Putamen (tissue), 1 donor: ENCODE measurements at regions not wholly inside any gene's neighbourhood (a gene's known extent, or its start where the extent isn't known, plus 50 kb on each side); places are given as distances from the start of the nearest gene placed in this dataset.

Source experiments
- DNase-seq: peaks from one replicate; pipeline ENCODE4 v3.0.0-alpha.2; 2016; ENCODE audit warnings: low spot score

DNA sequence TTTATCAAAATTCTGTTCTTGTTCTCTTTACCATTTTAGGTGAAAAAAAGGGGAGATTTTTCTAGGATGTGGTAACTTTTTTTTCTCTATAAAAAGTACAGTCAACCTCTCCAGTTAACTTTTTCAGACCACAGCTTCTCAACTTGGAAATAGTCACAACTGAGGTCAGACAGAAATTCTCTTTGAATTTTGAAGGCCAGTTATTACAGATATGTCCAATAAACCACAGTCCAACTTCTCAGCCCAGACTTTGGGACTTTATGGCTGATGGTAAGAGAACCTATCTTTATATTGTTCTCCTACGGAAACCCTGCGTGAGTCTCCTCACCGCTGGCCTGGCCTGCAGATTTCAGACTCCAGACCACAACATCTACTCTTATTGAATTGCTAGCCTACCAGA, 176.7 kb downstream of the DACT1 start:
- DNase-seq, result no peak

DNA sequence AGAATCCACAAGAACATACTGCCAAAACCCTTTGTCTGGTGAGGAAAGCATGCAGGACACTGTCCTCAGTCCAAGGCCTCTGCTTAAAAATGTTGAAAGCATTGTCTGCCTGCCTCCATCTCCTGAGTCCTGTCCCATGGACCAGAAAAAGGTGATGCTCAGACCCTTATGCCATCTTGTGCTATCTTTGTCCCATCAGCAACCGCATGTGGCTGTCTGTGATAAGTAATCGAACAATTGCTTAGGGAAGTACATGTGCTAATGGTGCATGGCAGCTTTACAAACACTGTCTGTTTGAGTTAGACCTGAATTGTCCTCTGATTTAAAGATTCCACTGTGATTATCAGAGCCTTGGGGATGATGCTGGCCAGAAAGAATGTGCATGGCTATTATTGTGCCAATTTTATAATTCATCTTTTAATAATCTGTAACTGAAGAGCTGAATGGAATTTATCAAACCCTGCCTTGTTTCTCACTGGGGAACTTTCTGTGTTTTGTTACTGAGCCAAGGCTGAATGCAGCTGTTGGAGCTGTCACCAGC, 177.5 kb downstream of the DACT1 start:
- peak; percentile 28 for DNase-seq

DNA sequence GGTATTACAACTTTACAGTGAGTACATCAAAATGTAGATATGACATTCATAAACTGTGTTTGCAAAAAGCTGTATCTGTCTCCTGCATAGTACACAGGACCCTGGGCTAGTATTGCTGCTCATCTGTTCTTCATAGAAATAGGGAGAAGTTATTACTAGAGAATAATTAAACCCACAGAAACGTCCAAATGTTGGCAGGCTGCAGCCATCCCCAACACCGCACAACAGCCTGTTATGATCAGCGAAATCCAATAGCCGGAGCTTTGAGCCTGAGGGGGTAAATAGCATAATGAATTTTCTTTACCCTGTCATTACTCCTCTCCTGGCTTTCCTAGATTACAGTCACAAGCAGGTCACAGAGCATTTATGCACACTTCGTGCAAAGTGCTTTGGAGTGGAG, 178.0 kb downstream of the DACT1 start:
- no peak for DNase-seq

DNA sequence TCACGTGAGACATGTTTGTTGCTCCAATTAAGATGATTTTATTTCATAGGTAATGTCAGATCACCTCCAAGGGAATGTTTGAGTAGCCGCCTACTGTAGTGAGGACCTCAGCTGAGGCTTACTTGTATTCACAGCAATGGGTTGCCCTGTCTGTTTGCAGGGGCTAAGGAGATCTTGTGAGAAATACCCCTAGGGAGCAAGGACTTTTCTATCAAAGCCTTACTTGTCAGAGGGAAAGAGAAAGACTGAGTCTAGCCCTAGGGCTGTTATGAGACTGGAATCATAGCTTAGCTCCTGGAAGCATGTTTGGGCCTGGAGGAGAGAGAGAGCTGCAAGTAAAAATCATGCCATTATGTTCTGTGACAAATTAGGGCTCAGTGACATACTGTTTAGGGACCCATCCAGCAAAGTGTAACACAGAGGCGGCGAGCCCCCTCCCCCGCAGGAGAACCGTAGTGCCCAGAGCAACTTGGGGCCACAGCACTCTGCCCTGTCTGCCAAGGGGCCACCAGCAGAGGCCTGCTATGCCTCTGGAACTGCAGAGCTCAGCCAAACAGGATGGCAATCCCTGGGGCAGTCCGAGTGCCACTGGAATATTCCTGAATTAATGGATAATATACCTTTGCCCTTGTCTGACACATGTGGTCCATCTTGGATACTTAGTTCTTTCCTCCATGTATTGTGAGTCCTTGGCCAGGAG, 178.8 kb downstream of the DACT1 start:
- no peak for DNase-seq

DNA sequence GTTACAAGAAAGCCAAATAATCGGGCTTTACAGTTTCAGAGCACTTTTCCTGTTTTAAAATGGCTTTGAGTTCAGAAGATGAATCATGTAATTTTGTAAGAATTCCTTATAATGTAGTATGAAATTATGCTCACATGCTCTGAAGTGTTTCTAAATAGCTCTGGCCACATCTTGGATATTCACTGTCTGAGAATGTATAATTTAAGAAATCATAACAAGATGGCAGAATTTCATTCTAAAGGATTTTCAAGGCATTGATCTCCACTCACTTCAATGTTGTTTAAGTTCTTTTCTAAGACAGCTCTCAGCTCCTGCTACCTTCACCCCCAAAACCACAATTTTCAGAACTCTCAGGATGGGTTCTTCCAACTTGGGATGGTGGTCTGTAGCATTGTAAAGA, 180.1 kb downstream of the DACT1 start:
- no peak for DNase-seq

DNA sequence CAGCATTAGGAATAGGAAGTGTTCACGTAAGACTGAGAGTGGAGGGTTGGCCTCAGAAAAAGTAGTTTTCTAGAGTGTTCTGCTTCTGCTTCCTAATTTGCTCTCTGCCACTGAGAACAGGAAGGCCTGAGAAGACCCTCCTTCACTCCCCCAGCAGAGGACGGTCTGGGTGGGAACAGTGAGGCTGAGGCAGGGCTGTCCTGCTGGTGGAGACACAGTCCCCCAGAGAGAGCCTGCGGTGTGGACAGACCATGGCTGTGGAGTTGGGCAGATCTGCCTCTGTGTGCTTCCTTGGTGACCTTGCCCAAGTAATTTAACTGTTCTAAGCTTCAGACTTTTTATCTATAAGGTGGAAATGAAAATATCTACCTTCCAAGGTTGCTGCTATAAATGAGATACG, 182.3 kb downstream of the DACT1 start:
- no peak for DNase-seq

DNA sequence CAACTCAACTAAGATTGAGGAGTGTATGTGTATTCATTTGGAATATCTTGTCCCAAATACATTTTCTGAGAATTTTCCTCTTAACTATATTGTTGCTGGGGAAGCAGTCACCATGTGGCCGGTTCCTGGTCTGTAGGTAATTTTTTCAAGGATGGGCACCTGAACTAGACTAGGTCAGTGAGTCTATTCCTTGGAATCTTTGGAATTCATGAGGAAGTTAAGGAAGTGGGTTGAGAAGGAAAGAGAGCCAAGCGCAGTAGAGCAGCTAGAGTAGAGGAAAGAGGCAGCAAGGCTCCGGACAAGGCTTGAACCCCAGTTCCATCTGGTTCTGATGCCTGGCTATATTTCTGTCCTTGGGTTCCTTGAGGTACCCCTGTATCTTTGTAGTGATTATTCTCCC, 183.7 kb downstream of the DACT1 start:
- DNase-seq, result no peak

DNA sequence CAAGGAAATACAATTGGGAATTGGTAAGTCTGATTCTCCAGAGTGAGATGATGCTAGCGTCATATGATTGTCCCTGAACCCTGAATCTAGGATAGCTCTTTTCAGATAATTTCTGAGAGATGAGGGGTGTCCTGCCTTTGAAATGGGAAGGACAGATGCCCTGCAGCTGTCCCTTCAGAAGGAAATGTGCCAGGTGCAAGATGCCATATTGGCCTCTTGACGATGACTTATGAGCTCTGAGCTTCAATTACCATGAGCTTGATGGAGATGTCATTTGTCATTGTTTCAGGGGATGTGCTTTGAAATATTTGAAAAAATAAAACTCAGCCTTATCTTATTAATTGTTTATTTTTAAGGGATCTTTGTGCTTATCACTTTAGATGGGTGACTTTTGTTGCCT, 185.1 kb downstream of the DACT1 start:
- DNase-seq, result no peak

DNA sequence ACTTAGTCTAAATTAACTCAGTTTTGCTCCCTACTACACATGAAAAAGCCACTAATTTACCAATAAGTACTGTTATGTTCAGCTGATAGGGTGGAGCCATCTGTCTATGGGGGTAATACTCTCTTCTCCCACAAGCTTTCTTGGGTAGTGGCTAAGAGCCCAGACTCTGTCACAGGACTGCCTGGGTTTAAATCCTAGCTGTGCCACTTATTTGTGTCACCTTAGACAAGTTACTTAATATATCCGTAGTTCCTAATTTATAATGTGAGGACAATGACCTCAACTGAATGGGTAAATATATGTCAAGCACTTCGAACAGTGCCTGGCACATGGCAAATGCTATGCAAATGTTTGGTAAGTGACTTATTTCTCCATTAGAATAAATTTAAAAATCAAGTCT, 185.6 kb downstream of the DACT1 start:
- no peak for DNase-seq

DNA sequence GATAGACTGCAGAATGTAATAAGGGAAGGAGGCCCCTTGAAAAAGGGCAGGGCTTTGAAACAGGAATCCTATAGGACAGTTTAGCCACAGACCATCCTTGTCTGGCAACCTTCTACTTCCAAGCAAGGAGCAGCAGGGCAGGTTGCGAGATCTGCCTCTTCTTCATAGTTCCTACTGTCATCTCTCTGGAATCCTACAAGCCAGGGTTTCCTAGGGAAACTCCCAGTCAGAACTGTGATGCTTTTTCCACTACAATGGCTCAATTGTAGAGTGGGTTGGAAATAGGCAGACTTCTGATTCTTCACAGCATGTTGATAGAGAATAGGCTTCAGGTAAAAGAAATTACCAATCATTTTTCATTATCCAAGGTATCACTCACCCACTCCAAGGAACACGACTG, 186.3 kb downstream of the DACT1 start:
- DNase-seq, result no peak

DNA sequence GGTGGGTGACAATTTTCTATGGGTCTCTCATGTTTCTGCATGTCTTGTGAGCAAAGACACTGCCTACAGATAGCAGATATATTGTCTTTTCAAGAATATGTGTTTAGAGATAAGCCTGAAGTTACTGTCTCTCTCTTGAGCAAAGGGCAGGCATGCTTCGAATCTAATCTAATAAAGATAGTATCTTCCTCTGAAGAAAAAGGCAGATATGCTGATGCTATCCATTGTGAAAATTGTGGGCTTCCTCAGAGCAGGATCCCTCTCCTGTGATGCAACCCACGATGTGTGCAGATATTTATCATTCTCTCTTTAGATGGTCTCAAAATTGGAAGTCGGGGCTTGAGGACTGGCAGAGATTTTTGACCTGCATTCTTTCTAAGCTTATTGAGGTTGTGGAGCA, 187.0 kb downstream of the DACT1 start:
- no peak for DNase-seq

DNA sequence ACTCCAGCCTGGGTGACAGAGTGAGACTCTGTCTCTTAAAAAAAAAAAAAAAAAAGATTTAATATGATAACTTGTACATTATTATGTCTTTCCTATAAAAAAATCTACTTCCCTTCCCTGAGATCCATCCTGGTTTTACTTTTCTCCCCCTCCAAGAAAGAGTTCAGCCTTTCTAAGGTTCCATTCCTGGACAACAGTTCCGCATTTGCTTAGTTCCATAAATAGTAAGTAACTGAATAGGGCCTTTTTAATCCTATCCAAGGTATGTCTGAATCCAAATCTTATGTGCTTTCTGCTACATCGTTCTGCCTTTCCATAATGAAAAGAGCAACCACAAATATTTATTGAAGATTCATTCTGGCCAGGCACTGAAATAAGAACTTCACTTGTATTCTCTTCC, 187.8 kb downstream of the DACT1 start:
- no peak for DNase-seq

DNA sequence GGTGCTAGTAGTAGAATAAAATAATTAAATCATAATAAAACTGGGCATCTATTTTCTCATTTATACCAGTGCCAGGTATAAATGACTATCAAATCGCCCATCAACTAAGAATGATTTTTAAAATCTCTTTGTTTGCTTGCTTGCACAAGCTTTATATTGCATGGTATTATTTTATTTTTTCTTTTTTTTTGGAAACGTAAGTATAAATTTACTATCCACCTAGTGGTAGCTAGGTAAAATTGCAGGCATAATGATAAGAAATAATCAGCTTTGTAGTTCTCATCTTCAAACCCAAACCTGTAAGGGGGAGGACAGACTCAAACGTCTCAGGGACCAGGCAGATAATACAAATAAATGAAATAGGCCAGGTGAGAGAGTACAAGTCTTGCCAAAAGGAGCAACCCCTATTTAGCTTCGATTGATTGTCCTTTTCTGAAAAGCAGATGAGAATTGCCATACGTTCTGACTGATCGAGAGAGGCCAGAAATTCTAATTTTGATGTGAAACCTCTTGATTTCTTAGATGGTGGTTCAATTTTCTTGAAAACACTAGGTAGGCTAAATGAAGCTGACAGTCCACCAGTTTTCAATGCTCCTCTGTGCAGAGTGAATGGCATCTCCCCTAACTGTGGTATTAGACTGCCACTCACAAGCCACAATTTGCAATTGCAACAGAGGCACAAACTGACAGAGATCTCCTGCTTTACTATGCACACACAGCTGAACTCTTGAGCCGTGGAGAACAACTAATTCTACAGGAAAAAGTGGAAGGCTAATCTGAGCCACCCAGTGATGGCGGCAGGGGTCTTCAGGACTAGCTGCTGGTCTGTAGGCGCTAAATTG, 189.3 kb downstream of the DACT1 start:
- no peak for DNase-seq

DNA sequence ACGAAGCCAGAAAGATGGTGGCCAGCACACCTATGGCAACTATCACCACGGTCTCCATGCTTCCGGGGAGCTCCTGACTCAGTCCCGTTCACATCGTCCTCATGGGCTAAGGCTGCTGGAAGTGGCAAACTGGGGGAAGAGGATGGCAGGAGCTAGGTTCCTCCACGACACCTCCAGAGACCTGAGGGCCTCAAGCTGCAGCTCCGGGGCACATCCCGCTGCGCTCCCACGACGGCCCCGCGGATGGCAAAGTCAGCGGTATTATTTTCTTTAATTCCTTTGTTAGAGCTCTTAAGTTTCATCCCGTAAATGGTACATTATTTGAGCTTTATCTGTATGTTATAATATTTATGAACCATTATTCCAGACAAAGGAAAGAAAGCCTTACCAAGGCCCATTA, 190.5 kb downstream of the DACT1 start:
- no peak for DNase-seq

DNA sequence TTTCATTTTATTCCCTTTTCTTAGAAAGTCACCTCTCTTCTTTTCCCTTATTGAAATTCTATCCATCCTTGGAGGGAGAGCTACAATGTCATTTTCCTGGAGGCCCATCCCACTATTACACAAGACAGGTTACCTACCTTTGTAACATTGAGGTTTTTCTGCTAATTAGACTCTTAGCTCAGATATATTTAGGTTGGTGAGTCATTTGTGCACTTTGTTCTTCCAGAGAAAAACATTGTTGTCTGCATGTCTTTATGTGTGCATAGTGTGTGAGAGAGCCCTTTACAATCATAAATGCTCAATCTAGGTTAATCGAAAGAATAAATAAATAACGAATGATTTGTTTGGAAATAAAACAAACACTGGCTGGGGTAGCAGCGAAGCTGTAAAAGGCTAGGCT, 191.8 kb downstream of the DACT1 start:
- no peak for DNase-seq

DNA sequence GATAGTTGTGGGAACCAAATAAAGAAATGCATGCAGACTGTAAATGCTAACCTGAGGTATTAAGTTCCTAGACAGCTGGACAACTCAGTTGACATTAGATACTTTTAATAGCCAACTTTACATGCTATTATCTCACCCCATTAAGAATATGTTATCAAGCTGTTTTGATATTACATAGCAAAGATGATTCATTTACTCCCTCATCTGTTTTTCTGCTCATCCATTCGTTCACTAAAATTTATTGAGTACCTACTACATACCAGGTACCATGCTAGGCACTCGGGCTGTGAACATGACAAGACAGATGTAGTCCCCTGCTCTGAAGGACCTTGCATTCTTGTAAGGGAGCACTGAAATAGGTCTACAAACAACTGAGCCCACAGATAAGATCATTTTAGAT, 192.4 kb downstream of the DACT1 start:
- no peak for DNase-seq

DNA sequence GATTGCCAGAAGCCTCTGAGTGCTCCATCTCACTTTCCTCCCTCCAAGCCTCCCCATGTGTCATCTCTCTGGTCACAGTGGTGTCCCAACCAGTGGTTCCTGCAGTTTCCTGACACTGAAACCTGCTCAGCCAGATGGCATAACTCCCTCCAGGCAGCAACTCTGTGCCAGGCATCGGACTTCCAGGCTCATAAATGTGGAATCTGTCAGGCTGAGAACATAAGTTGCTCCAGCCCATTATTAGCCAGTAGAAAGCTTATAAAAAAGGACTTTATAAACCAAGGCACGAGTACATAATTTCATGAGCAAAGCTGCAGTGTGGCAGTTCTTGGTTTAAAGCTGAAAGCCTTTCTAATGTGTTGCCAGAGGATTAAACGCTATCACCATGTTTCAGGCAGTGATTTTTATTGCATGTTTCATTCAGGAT, 194.3 kb downstream of the DACT1 start:
- no peak for DNase-seq

DNA sequence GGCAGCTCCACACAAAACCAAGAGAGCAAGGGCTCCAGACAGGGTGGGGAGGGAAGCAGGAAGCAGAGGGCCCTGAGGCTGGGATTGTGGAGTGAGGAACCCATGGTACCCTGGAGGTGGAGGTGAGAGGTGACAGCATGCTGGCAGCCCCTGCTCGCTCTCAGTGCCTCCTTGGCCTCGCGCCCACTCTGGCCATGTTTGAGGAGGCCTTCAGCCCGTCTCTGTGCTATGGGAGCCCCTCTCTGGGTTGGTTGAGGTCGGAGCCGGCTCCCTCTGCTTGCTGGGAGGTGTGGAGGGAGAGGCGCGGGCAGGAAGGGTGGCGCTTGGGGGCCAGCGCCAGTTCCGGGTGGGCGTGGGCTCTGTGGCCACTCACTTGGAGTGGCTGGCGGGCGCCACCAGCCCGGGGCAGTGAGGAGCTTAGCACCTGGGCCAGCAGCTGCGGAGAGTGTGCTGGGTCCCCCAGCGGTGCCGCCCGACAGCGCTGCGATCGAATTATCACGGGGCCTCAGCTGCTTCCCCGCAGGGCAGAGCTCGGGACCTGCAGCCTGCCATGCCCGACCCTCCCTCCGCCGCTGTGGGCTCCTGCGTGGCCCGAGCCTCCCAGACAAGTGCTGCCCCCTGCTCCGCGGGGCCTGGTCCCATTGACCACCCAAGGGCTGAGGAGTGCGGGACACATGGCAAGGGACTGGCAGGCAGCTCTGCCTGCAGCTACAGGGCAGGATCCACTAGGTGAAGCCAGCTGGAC, 196.0 kb downstream of the DACT1 start:
- no peak for DNase-seq

DNA sequence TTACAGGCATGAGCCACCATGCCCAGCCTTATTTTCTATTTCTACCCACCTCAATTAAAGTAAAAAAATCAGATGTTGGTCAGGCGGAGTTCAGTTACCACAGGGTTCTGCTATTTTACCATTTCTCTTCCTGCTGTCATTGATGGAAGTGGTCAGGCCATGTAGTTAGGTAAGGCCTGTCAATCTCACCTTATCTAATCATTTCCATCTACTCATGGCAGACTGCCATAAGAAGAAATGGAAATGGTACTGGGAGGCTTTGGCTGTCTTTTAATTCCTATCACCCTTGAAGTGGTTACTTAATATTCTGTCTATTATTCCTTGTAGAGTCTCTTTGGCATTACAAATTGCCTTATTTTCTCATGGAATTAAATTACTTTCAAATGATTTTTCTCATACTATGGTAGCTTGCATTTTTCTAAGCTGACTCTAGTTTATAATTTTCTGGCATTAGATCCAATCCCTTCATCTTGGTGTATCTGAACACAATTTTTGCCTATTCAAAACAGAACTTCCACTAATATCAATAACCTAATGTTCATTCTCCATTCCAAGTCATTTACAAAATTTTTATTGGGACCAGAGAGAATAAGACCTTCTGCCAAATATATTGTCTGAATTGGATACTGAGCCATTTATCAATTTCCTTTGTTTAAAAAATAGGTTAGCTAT, 198.7 kb downstream of the DACT1 start:
- no peak for DNase-seq

DNA sequence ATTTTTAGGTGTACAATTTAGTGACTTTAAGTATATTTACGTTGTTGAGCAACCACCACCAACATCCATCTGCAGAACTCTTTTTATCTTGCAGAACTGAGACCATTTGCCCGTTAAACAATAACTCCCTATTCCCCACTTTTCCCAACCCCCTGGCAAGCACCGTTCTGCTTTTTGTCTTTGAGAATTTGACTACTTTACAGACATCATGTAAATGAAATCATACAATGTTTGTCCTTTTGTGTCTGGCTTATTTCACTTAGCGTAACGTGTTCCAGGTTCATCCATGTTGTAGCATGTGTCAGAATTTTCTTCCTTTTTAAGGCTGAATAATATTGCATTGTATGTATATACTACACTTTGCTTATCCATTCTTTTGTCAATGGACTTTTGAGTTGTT, 201.5 kb downstream of the DACT1 start:
- no peak for DNase-seq

DNA sequence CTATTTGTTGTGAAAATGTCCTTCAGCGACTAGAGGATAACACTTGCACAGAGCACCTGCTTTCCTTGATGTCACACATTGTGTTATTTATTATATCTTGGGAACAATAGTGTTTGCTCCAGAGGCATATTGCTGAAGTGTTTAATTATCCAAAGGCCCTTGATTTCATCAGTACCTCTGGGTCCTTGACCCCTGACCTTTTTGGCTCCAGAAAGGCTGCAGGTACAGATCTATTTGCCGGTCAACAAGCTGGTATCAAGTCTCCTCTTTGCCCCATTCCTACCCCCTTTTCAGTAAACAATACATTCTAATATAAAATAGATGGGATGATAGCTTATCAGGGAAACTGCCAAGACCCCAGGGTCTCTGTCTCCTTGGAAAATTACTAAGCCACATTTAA, 206.8 kb downstream of the DACT1 start:
- no peak for DNase-seq
